HEK293 (cell line): ENCODE measurements at regions not wholly inside any gene's neighbourhood (a gene's known extent, or its start where the extent isn't known, plus 50 kb on each side); places are given as distances from the start of the nearest gene placed in this dataset.

Experiments
- CTCF ChIP-seq: fragments of 450-650 bp; formaldehyde crosslinking; IDR thresholded peaks from 2 replicates; pipeline ENCODE4 v1.5.1; 2016; ENCODE audit warnings: missing biosample characterization, missing genetic modification characterization
- YY1 ChIP-seq: fragments of 450-650 bp; formaldehyde crosslinking; IDR thresholded peaks from 2 replicates; pipeline ENCODE4 v1.5.1; 2018; ENCODE audit warnings: missing biosample characterization, missing genetic modification characterization
- ZFP3 ChIP-seq: fragments of 450-650 bp; formaldehyde crosslinking; IDR thresholded peaks from 2 replicates; pipeline ENCODE4 v1.5.1; 2016; ENCODE audit warnings: low read depth, missing biosample characterization, missing genetic modification characterization
- ZNF629 ChIP-seq: fragments of 450-650 bp; formaldehyde crosslinking; IDR thresholded peaks from 2 replicates; pipeline ENCODE4 v1.5.1; 2017; ENCODE audit warnings: missing biosample characterization, missing genetic modification characterization
- TF ChIP-seq, protein P1 (sequence below): fragments of 450-650 bp; formaldehyde crosslinking; IDR thresholded peaks from 2 replicates; pipeline ENCODE4 v1.5.1; 2016; ENCODE audit warnings: missing biosample characterization, missing genetic modification characterization

DNA sequence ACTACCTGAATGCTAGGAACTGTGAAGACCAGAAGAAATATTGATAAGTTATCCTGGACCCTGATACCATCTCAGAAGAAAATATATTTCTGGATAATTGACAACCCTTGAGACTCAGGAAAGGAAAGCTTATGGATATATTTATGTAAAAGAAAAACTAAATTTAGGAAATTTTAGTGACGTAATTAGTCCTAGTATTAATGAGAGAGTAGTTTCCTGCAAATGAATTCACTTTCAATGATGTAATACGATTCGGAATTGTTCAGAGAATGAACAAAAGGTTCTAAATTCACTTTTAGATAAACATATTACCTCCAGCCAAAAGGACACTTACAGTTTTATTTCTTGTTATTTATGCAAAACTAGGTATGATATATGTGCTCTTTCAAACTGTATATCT lies 1120.1 kb upstream of the NCAM2 start:
- no peak for TF ChIP-seq YY1 (tag by site-specific recombination)
- no peak for TF ChIP-seq CTCF (tag by site-specific recombination)
- TF ChIP-seq ZFP3 (tag by site-specific recombination): no peak
- TF ChIP-seq ZNF629 (tag by site-specific recombination): no peak
- TF ChIP-seq, protein P1, sequence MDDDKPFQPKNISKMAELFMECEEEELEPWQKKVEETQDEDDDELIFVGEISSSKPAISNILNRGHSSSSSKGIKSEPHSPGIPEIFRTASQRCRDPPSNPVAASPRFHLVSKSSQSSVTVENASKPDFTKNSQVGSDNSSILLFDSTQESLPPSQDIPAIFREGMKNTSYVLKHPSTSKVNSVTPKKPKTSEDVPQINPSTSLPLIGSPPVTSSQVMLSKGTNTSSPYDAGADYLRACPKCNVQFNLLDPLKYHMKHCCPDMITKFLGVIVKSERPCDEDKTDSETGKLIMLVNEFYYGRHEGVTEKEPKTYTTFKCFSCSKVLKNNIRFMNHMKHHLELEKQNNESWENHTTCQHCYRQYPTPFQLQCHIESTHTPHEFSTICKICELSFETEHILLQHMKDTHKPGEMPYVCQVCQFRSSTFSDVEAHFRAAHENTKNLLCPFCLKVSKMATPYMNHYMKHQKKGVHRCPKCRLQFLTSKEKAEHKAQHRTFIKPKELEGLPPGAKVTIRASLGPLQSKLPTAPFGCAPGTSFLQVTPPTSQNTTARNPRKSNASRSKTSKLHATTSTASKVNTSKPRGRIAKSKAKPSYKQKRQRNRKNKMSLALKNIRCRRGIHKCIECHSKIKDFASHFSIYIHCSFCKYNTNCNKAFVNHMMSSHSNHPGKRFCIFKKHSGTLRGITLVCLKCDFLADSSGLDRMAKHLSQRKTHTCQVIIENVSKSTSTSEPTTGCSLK: no peak
